Fibroblast of peridontal ligament (primary cell): ENCODE measurements at regions not wholly inside any gene's neighbourhood (a gene's known extent, or its start where the extent isn't known, plus 50 kb on each side); places are given as distances from the start of the nearest gene placed in this dataset.
"Not testable (repeated sequence)": the region's sequence is repeated elsewhere in the genome, so short reads cannot be mapped to it uniquely, and the experiment has no call there.

ENCODE experiments used
- DNase-seq: peaks from one replicate; pipeline ENCODE4 v3.0.0-alpha.2; 2010; ENCODE audit errors: extremely low read depth

DNA sequence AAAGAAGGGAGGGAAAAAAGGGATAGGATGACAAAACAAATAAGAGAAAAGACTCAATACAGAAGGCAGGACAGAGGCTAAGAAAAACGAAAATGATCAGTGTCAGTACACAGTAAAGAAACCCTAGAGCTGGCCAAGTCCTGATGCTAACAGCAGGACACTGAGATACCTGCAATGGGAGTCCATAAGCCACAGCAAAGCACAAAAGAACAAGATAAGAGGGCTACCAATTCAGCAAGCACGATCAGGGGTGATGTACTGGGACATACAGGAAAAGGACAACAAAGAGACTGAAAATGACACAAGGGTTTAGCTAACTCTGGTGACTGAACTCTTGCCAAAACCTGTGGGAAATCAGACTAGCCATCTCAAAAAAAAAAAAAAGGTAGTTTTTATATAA lies 1072.6 kb upstream of the COX7C start:
- DNase-seq, result no peak

DNA sequence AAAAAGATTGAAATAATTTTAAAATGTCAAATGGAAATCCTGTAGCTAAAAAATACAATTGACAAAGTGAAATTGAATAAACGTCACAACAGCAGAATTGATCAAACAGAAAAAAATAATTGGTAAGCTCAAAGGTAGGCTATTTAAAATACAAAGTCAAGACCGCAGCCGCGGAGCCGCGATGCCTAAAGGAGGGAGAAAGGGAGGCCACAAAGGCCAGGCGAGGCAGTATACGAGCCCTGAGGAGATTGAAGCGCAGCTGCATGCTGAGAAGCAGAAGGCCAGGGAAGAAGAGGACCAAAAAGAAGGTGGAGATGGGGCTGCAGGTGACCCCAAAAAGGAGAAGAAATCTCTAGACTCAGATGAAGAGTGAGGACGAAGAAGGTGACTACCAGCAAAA lies 1068.5 kb upstream of the COX7C start:
- DNase-seq, result no peak

DNA sequence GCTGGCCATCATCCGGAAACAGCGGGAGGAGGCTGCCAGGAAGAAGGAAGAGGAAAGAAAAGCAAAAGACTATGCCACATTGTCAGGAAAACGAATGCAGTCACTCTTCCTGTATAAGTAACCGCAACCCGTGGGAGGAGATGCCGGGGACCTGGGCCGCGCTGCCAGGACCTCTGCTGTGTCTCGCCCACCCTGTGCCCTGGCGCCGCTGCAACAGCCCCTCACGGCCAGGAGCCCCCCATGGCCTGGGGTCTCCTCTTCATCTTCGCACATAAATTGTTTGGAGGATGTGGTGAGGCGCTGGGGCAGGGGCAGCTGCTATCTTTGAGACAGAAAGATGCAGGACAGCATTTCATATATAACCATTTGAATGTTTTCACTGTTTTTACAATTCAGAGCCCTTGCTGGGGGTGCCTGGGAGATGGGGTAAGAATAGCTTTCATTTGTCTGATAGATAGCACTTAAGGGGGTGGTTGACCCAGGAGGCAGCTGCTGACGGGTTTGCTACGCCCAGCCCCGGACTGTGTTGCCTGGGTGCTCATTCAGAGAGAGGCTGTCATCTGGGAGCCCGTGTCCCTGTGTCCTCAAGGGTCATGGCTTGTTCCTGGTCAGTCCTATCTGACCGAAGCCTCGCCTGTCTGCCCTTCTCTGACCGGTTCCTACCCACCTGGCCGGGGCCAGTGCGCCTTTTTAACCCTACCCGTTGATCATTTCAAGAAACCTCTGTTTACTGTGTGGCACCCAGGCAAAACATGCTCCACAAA lies 1067.7 kb upstream of the COX7C start:
- DNase-seq, result no peak

DNA sequence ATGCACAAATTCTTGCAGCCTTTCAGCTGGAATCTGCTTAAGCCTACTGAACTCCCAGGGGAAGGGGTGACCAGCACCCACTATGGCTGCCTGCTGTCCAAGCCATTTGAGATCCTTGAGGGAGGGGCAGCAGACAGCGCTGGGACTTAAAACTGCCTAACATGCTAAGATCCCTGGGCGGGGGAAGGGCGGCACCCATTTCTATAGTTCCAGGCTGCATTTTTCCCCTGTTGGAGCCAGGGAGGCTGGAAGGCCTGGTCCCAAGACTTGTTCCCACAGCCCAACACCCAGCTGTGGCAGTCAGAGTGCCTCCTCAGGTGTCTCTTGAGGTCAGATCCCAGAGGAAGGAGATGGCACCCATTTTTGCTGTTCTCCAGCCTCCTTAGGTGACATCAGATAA lies 1061.3 kb upstream of the COX7C start:
- DNase-seq, result no peak

DNA sequence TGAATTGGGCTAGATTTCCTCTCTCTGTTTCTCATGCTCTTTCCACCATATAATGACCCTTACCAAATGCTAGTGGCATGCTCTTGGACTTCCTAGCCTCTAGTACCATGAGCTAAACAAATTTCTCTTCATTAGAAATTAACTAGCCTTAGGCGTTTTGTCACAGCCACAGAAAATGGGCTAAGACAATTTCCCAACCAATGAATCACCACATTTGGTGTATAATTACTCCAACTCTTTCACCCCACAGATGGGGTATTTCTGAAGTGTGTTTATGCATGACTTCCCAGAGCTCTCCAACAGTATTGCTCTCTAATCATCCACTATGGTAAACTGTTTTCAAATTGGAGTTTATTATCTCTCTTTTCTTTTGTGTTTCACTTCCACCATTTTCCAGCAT lies 1041.1 kb upstream of the COX7C start:
- DNase-seq, result no peak

DNA sequence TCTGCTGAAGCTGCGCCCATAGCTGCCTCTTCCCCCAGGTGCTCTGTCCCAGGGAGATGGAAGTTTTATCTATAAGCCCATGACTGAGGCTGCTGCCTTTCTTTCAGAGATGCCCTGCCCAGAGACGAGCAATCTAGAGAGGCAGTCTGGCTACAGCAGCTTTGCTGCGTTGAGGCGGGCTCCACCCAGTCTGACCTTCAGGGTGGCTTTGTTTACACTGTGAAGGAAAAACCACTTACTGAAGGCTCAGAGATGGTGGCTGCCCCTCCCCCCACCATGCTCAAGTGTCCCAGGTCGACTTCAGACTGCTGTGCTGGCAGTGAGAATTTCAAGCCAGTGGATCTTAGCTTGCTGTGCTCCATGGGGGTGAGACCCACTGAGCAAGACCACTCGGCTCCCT lies 1029.9 kb upstream of the COX7C start:
- DNase-seq, result not testable (repeated sequence)

DNA sequence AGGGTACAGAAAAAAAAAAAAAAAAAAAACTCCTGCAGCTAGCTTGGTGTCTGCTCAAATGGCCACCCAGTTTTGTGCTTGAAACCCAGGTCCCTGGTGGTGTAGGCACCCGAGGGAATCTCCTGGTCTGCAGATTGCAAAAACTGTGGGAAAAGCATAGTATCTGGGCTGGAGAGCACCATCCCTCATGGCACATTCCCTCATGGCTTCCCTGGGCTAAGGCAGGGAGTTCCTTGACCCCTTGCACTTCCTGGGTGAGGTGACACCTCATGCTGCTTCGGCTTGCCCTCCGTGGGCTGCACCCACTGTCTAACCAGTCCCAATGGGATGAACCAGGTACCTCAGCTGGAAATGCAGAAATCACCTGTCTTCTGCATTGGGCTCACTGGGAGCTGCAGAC lies 1029.5 kb upstream of the COX7C start:
- DNase-seq, result not testable (repeated sequence)

DNA sequence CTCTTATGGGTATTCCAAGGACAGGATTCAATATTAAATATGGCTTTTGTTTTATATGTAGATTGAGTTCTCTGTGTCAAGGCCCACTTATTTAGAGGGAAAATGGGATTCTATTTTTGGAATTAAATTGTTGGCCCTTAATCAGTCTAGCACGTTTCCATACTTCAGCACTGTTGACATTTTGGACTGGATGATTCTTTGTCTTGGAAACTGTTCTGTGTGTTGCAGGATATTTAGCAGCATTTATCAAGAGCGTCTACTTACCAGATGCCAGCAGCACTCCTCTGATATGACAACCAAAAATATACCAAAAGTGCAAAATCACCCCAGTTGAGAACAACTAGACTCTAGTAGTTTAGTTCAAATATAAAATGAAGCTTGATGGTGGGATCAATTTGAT lies 1027.0 kb upstream of the COX7C start:
- no peak for DNase-seq

DNA sequence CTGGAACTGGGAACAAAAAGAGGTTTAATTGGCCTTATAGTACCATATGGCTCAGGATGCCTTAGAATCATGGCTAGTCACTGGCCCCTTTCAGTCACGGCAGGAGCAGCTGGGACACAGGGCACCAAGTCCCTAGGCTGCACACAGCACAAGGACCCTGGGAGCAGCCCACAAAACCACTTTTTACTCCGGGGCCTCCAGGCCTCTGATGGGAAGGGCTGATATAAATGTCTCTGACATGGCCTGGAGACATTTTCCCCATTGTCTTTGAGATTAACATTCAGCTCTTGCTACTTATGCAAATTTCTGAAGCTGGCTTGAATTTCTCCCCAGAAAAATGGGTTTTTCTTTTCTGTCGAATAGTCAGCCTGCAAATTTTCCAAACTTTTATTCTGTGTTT lies 1026.4 kb upstream of the COX7C start:
- DNase-seq, result no peak

DNA sequence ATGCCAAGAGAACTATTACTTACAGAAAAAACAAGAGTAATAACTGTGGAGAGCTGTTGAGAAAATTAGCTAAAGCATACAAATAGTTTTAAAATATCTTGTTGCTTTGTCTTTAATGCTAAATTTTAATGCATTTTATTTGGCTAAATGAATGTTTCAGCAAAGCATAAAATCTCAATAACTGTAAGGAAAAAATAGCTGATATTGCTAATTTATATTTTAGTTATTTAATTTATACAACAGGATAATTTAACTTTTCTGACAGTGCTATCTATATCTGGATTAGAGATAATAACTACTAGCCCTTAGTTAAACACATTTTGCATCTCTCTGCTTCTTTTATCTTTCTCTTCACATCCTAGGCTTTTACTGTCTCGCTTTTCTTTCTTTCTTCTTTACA lies 1014.9 kb upstream of the COX7C start:
- no peak for DNase-seq

DNA sequence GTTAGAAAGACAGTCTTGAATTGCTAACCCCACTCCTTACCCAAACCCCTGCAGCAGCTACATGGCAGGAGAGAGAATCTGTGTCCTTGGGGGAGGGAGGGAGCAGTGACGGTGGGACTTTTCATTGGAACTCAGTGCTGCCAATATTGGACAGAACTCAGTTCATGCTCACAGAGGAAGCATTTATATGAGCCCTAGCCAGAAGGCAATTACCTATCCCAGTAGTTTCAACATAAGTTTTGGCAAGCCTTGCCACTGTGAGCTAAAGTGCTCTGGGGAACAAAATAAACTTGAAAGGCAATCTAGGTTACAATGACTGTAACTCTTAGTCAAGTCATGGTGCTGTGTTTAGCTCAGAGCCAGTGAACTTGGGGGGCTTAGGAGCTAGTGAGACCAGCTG lies 1013.4 kb upstream of the COX7C start:
- no peak for DNase-seq

DNA sequence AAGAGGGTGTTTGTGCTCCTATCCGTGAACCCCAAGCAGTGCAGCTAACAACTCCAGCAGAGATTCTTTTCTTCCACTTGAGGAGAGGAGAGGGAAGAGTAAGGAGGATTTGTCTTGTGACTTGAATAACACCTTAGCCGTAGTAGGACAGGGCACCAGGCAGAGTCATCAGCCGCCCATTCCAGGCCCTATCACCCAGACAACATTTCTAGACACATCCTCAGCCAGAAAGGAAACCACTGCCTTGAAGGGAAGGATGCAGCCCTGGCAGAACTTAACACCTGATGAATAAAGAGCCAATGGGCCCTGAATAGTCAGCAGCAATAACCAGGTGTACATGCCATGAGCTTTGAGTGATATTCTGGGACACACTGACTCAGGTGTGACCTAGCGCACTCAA lies 1013.0 kb upstream of the COX7C start:
- DNase-seq, result no peak

DNA sequence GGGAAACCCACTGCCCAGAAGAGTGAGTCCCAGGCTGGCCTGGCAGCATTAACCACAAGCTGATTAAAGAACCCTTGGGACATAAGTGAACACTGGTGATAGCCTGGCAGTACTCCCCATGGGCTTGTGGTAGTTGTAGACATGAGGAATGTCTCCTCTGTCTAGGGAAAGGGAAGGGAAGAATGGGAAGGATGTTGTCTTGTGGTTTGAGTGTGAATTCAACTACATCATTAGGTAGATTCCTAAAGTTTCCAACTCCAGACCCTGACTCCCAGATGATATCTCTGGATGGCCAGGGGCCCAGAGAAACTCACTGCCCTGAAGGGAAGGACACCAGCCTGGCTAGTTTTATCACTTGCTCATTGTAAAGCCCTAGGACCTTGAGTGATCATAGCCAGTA lies 1012.4 kb upstream of the COX7C start:
- no peak for DNase-seq

DNA sequence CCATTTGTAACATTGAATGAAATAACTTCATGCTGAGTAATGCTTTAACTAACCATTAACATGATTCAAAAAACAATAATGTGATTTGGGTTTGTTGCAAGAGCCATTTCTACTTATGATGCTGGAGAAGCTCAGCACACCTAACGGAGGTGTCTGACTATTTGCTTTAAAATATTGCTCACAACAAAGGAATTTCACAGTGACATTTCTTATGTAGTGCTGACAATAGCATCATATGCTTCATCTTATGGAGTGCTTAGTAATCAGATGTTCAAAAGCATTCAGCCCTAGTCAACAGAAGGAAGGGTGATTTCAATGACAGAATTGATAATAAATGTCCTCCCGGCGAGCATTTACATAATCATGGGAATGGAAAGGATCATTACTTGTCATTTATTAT lies 1003.3 kb upstream of the COX7C start:
- no peak for DNase-seq

DNA sequence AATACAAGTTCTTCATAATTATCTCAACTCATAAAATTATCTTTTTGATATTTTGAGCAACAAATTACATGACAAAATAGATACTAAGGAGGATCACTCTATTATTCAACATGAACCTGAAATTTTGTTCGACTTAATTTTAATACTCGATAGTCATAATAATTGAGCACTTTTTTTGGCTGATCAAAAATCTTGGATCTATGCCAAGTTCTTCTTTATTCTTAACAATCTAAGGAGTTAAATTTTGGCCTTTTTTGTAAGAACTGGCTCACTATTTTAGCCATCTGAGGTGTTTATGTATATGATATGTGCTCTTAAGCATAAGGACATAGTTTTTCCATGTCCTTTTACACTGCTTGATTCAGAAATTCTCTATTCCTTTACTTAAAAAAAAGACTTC lies 996.1 kb upstream of the COX7C start:
- no peak for DNase-seq

DNA sequence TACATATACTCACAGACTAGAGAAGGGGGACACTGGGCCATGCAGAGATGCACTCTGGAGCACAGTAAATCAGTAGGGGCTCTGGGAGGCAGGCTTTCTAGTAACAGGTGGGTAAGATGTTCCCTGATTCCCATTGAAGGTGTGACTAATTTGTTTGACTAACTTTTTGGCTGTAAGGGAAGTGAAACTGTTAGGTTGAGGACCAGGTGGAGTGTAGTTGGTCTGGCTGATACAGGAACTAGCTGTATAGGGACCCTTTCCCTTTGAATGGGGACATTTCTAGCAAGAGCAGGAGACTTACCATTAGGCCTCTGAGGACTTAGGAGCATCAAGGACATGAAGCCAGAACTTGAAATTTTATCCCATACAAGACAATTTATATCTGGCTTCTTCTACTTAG lies 989.6 kb upstream of the COX7C start:
- no peak for DNase-seq

DNA sequence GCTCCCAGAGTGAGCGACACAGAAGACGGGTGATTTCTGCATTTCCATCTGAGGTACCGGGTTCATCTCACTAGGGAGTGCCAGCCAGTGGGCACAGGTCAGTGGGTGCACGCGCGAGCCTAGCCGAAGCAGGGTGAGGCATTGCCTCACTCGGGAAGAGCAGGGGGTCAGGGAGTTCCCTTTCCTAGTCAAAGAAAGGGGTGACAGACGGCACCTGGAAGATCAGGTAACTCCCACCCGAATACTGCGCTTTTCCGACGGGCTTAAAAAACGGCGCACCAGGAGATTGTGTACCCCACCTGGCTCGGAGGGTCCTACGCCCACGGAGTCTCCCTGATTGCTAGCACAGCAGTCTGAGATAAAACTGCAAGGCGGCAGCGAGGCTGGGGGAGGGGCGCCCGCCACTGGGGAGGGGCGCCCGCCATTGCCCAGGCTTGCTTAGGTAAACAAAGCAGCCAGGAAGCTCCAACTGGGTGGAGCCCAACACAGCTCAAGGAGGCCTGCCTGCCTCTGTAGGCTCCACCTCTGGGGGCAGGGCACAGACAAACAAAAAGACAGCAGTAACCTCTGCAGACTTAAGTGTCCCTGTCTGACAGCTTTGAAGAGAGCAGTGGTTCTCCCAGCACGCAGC lies 979.1 kb upstream of the COX7C start:
- DNase-seq, result not testable (repeated sequence)

DNA sequence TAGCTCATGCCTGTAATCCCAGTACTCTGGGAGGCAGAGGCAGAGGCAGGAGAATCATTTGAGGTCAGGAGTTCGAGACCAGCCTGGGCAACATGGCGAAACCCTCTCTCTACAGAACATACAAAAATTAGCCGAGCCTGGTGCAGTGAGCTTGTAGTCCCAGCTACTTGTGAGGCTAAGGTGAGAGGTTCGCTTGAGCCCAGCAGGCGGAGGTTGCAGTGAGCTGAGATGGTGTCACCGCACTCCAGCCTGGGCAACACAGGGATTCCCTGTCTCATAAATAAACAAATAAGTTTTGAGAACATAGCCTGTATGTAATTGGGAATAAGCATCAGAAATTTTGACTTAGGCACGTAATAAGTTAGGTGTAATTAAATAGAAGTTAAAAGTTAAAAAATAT lies 971.7 kb upstream of the COX7C start:
- DNase-seq, result no peak

DNA sequence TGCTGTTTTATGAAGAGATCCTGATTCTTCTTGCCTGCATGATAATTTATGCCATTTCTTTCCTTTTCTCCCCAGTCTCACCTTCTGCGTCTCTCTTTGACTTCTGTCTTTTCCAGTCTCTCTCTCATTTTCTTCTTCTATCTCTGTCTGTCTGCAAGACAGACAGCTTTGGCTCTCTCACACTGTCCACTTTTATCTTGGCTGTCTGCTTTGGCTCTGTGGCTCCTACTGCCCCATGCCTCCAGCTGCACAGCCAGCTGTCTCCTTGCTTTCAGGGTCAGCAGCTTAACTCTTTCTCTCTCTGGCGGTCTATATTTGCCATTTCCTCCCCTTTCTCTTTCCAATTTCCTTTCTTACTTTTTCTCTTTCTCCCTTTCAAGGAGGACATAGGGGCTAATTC lies 971.1 kb upstream of the COX7C start:
- no peak for DNase-seq

DNA sequence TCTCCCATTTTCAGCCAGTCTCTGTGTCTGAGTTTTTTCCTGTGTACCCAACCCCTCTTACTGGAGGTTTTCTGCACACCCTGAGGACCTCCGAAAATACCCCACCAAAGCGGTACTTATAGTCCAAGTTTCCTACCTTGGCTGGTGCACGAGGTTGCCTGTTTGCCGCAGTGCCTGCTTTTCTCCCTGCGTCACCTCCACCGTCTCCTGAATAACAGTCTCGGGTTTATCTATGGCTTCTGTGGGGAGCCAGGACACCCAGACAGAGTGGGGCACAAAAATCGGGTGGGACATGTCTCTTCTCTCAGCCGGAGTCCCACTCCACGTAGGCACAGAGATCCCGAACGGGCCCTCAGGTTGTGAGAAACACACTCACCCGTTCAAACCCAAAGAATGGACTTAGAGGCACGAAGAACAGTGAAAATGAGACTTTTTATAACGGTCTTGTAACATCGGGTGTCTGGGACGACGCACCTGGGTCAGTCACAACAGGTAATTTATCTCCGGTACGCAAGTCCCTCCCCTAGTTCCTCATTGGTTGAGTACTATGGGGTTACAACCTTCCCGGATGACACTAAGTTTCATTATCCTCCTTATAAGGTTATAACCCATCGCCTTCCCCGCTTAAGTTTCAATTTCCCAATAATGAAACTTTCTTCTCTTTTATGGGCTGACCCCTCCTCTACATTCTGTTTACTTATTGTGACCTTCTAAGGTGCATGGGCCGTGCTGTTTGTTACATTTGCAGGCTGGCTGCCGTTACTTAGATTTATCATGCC lies 970.2 kb upstream of the COX7C start:
- DNase-seq, result no peak

DNA sequence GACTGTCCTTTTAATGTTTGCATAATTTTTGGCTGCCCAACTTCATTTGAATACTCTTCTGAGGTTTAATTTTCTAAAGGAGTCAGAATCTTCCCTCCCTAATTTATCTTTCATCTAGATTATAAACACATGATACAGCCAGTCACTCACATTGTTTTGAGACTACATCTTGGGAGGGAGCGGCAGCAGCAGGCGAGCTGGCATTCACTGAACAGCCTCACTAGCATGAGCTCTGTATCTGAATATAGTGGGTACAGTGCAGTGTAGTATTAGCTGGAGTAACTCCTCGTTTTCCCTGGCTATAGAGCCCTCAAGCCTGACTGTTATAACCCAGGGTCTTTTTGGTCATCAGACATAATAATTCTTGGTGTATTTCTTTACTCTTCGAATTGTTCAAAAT lies 969.2 kb upstream of the COX7C start:
- no peak for DNase-seq

DNA sequence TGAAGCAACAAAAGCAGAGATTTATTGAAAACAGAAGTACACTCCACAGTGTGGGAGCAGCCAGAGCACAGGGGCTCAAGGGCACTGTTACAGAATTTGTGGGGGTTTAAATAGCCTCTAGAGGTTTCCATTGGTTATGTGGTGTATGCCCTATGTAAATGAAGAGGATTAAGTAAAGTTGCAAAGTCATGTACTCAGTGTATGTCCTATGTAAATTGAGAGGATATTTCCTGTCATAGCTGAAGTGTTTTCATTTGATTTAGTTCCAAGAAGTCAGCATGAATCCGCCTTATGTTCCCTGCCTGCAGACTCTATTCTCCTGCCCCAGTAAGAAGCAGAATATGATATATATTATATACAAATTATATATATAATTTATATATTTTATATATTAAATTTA lies 966.0 kb upstream of the COX7C start:
- no peak for DNase-seq

DNA sequence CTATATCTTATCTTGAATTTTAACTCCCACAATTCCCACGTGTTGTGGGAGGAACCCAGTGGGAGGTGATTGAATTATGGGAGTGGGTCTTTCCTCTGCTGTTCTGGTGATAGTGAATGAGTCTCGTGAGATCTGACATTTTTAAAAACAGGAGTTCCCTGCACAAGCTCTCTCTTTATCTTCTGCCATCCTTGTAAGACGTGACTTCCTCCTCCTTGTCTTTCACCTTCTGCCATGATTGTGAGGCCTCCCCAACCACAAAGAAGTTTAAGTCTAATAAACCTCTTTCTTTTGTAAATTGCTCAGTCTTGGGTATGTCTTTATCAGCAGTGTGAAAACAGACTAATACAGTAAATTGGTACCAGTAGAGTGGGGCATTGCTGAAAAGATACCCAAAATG lies 963.6 kb upstream of the COX7C start:
- not testable (repeated sequence) for DNase-seq
